ENCODE measurements at regions not wholly inside any gene's neighbourhood (a gene's known extent, or its start where the extent isn't known, plus 50 kb on each side); places are given as distances from the start of the nearest gene placed in this dataset.

DNA sequence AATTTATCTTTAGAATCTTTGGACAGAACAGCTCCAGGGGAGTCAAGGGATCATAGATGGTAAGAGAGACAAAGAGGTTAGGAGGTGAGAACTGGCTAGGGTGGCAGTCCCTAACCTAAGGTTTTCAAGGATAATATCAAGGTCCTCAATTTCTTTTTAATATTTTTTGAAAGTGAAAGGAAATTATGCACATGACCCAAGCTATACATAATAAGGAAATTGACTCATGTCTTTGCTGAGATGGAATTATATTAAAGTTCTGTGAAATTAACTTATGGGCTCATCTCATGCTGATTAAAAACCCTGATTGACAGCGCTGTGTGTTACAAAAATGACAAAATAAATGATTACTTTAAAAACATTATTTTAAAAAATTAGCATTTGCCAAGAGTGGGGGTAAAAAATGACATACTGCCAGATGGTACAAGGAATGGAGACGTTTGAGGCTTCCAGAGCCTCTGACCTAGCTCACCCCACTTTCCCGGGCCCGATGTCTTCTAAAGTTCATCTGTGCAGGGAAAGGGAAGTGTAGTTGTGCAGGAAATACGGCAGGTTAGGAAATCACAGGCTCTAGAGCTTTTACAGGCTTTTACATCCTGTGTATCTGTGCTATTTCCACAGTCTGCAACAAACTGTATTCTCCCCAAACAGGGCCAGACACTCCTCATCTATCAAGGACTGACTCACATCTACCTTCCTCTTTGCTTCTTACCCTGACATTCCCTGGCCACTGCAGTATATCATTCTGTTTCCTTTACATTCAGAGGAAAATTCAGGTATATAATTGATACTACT, 185.6 kb upstream of the PRSS58 start:
- TF ChIP-seq, protein P1, sequence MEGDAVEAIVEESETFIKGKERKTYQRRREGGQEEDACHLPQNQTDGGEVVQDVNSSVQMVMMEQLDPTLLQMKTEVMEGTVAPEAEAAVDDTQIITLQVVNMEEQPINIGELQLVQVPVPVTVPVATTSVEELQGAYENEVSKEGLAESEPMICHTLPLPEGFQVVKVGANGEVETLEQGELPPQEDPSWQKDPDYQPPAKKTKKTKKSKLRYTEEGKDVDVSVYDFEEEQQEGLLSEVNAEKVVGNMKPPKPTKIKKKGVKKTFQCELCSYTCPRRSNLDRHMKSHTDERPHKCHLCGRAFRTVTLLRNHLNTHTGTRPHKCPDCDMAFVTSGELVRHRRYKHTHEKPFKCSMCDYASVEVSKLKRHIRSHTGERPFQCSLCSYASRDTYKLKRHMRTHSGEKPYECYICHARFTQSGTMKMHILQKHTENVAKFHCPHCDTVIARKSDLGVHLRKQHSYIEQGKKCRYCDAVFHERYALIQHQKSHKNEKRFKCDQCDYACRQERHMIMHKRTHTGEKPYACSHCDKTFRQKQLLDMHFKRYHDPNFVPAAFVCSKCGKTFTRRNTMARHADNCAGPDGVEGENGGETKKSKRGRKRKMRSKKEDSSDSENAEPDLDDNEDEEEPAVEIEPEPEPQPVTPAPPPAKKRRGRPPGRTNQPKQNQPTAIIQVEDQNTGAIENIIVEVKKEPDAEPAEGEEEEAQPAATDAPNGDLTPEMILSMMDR (IDR thresholded peaks at IDR 0.05; ENCODE audit: low read depth, low read length): no peak
- H3K4me3 ChIP-seq (ENCODE audit: low read depth, low read length): no peak overlapping the region
- in situ Hi-C loops (cut with HindIII; ENCODE audit: low sequenced_read_pairs): no loop called here
- DNase-seq (ENCODE audit: low read depth, low spot score): no peak

DNA sequence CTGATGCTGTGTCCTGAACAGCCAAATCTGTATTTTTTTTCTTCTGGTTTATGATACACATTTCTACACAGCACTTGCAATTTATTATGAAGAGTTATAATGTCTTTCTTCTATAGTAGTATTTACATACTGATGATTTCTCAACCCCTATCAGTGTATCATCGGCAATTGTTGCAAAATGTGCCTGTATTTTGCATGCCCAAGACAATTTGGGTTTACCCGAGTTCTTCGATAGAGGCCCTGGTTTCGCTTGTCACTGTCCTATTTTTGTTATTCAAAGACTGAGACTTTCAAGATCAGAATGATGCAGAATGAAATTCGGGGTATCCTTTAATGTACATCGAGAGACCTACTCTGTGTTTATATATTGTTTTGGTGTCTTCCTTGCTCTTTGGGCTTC, 184.5 kb upstream of the PRSS58 start:
- no peak overlapping the region for H3K4me3 ChIP-seq (ENCODE audit: low read depth, low read length)
- DNase-seq (ENCODE audit: low read depth, low spot score): no peak
- in situ Hi-C loops (cut with HindIII; ENCODE audit: low sequenced_read_pairs): no loop called here
- TF ChIP-seq, protein P1 (IDR thresholded peaks at IDR 0.05; ENCODE audit: low read depth, low read length): no peak

DNA sequence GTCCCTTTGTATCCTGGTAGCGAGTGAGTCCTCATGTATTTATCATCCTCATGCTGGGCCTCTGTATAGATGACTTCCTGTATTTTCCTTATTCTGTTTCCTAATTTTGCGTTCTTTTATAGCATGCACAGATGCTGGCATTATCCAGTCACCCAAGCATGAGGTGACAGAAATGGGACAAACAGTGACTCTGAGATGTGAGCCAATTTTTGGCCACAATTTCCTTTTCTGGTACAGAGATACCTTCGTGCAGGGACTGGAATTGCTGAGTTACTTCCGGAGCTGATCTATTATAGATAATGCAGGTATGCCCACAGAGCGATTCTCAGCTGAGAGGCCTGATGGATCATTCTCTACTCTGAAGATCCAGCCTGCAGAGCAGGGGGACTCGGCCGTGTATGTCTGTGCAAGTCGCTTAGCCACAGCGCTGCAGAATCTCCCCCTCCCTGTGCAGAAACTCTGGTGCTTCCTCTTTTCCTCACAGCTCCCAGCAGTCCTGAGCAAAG, 183.1 kb upstream of the PRSS58 start:
- no peak overlapping the region for H3K4me3 ChIP-seq (ENCODE audit: low read depth, low read length)
- TF ChIP-seq, protein P1 (IDR thresholded peaks at IDR 0.05; ENCODE audit: low read depth, low read length): no peak
- no peak for DNase-seq (ENCODE audit: low read depth, low spot score)

DNA sequence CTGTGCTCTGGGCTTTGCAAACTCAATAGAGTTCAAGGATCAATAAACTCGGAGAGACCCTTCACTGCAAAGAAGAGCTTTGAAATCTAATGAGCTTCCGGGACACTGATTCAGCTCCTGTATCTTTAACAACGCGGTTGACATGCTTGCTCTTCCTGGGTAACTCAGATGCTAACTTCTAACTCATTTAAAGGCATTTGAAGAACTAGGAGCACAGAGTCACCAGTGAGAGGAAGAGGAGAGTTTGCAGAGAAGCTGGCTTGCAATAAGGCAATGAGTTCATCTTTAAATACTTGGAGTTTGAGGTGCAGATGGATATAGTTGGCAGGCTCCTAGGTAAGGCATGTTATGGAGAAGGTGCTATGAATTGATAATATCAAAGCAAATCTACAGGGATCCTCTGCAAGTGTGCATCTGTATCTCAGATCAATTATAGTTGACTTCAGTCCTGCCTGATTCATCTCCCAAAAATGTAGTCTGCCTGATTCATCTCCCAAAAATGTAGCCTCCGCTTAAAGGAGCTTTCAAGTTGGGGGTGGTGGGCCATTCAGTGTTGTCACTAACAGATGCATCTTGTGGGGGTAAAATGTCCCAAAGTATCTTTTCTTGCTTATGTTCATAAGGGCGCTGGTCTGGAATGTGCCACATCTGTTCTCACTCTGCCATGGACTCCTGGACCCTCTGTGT, 182.5 kb upstream of the PRSS58 start:
- TF ChIP-seq, protein P1 (IDR thresholded peaks at IDR 0.05; ENCODE audit: low read depth, low read length): no peak
- DNase-seq (ENCODE audit: low read depth, low spot score): peak; percentile 85
- no peak overlapping the region for H3K4me3 ChIP-seq (ENCODE audit: low read depth, low read length)
- in situ Hi-C loops (cut with HindIII; ENCODE audit: low sequenced_read_pairs): no loop called here

More for the DNA sequence above, 183.1 kb upstream of the PRSS58 start:
- in situ Hi-C loops (cut with HindIII; ENCODE audit: low sequenced_read_pairs): no loop called here

DNA sequence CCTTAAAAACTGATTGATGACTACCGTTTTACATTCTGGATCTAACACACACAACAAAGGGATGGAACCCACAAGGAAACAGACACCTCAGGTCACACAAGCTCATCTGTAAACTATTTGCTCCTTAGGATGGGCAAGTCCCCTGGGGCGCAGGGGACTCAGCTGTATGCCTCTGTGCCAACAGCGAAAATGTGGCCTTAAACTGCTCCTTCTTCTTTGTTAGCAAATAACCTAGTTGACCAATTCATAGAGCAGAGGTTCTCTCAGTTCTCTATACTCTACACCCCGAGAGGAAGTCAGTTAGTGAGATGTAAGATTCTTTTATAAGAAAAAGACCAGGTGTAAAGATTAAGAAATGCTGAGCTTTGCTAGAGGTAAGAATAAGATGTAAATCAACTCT, 181.9 kb upstream of the PRSS58 start:
- no peak overlapping the region for H3K4me3 ChIP-seq (ENCODE audit: low read depth, low read length)
- in situ Hi-C loops (cut with HindIII; ENCODE audit: low sequenced_read_pairs): no loop called here
- TF ChIP-seq, protein P1 (IDR thresholded peaks at IDR 0.05; ENCODE audit: low read depth, low read length): no peak
- DNase-seq (ENCODE audit: low read depth, low spot score): no peak

DNA sequence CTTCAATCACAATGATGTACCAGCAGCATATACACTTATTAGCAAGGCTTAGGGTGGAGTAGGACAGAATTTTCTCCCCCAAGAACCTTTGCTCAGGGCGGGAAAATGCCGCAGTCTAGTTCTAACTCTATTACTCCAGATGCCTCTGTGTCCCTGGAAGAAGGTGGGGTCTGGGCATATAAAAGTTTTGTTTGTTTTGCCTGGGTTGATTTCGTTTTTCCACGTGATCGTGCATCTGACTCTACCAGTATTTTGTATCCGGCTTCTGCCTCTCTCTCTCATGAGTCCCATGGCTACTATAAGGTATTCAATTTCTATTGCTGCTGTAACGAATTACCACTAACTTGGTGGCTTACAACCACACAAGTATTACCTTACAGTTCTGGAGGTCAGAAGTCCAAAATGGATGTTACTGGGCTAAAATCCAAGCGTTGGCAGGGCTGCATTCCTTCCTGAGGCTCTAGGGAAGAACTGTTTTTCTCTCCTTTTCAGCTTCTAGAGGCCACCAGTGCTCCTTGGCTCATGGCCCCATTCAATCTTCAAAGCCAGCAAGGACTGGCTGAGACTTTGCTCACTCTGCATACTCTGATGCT, 181.2 kb upstream of the PRSS58 start:
- TF ChIP-seq, protein P1 (IDR thresholded peaks at IDR 0.05; ENCODE audit: low read depth, low read length): no peak
- DNase-seq (ENCODE audit: low read depth, low spot score): no peak
- in situ Hi-C loops (cut with HindIII; ENCODE audit: low sequenced_read_pairs): no loop called here
- H3K4me3 ChIP-seq (ENCODE audit: low read depth, low read length): no peak overlapping the region
